ENCODE measurements at regions not wholly inside any gene's neighbourhood (a gene's known extent, or its start where the extent isn't known, plus 50 kb on each side); places are given as distances from the start of the nearest gene placed in this dataset.

DNA sequence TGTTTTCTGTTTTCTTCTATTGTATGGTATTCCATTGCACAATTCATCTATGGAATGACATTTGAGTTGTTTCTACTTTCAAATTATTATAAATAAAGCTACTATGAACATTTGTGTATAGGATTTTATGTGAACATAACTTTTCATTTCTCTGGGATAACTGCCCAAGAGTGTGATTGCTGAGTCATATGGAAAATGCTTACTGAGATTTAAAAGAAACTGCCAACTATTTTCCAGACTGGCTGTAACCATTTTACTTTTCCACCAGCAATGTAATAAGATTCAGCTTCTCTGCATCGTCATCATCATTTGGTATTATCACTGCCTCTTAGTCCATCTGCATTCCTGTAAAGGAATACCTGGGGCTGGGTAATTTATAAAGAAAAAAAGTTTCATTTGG lies 779.6 kb upstream of the PRMT6 start:
- TF ChIP-seq MXI1 (IDR thresholded peaks at IDR 0.05; ENCODE audit: low read depth, low read length) = no peak
- TF ChIP-seq NR2C2 (IDR thresholded peaks at IDR 0.05; ENCODE audit: borderline replicate concordance, control insufficient read depth, insufficient read length, low read depth) = no peak
- TF ChIP-seq, protein P1, sequence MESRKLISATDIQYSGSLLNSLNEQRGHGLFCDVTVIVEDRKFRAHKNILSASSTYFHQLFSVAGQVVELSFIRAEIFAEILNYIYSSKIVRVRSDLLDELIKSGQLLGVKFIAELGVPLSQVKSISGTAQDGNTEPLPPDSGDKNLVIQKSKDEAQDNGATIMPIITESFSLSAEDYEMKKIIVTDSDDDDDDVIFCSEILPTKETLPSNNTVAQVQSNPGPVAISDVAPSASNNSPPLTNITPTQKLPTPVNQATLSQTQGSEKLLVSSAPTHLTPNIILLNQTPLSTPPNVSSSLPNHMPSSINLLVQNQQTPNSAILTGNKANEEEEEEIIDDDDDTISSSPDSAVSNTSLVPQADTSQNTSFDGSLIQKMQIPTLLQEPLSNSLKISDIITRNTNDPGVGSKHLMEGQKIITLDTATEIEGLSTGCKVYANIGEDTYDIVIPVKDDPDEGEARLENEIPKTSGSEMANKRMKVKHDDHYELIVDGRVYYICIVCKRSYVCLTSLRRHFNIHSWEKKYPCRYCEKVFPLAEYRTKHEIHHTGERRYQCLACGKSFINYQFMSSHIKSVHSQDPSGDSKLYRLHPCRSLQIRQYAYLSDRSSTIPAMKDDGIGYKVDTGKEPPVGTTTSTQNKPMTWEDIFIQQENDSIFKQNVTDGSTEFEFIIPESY (IDR thresholded peaks at IDR 0.05) = no peak
- no peak for TF ChIP-seq KDM1A (IDR thresholded peaks at IDR 0.05; ENCODE audit: borderline replicate concordance)
- TF ChIP-seq NBN (IDR thresholded peaks at IDR 0.05) = no peak
- TF ChIP-seq RB1 (IDR thresholded peaks at IDR 0.05; ENCODE audit: borderline replicate concordance) = no peak
- no peak for TF ChIP-seq EP300 (IDR thresholded peaks at IDR 0.05; ENCODE audit: borderline replicate concordance in 1 of 2, control insufficient read depth in 1 of 2, low read depth in 2 of 2, low read length in 2 of 2)
- TF ChIP-seq, protein P2, sequence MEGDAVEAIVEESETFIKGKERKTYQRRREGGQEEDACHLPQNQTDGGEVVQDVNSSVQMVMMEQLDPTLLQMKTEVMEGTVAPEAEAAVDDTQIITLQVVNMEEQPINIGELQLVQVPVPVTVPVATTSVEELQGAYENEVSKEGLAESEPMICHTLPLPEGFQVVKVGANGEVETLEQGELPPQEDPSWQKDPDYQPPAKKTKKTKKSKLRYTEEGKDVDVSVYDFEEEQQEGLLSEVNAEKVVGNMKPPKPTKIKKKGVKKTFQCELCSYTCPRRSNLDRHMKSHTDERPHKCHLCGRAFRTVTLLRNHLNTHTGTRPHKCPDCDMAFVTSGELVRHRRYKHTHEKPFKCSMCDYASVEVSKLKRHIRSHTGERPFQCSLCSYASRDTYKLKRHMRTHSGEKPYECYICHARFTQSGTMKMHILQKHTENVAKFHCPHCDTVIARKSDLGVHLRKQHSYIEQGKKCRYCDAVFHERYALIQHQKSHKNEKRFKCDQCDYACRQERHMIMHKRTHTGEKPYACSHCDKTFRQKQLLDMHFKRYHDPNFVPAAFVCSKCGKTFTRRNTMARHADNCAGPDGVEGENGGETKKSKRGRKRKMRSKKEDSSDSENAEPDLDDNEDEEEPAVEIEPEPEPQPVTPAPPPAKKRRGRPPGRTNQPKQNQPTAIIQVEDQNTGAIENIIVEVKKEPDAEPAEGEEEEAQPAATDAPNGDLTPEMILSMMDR (IDR thresholded peaks at IDR 0.05 in 2 of 3, conservative IDR thresholded peaks at IDR 0.05 in 1 of 3; ENCODE audit: control insufficient read depth in 2 of 3, extremely low read depth in 1 of 3, insufficient read depth in 1 of 3, low read depth in 3 of 3, low read length in 3 of 3) = no peak
- TF ChIP-seq EGR1 (IDR thresholded peaks at IDR 0.05; ENCODE audit: borderline replicate concordance in 1 of 2, low read depth in 2 of 2, low read length in 2 of 2) = no peak
- TF ChIP-seq NFYB (IDR thresholded peaks at IDR 0.05; ENCODE audit: insufficient read depth, low read depth, low read length) = no peak
- TF ChIP-seq MYC (IDR thresholded peaks at IDR 0.05; ENCODE audit: insufficient read depth, insufficient read length, insufficient replicate concordance, low read length, severe bottlenecking) = no peak

Data from GM12878 (cell line).